ENCODE measurements at regions not wholly inside any gene's neighbourhood (a gene's known extent, or its start where the extent isn't known, plus 50 kb on each side); places are given as distances from the start of the nearest gene placed in this dataset.

DNA sequence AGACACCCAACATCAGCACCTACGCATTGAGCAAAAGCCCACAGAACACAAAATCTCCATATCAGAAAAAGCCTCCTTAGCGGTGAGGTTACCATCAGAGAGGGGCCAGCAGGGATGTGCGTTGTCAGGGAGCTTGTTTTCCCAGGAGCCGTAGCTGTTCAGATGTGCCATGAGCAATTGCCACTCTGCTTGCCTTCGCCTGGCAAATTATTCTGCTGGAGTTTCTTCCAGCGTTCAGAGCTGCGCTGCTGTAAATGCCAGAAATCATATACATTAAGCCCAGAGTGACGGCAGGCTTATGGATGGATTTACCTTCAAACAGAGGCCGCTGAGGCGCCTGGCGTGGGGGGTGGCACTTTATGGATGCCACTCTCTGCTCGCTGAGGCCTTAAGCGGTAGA, 632.3 kb downstream of the BCOR start:
- Histone ChIP-seq H3K27ac (no peak overlapping the region), H3K27me3 (peaks cover 0 to 27% (median 0%) of the 10 kb centered on the region in 7 donors), H3K9me3 (no peaks in the 10 kb centered on the region), H3K4me1 (no peaks in the 10 kb centered on the region), H3K36me3 (no peaks in the 10 kb centered on the region), H3K4me3 (no peak overlapping the region)
- ATAC-seq (no peak), DNase-seq (no peak)
- WGBS, 2 donors, result 96% methylated on average over 13 of the region's 13 CpGs
- intact Hi-C loops (cut with DNase I), result no loop called here
- TF ChIP-seq, protein P1, sequence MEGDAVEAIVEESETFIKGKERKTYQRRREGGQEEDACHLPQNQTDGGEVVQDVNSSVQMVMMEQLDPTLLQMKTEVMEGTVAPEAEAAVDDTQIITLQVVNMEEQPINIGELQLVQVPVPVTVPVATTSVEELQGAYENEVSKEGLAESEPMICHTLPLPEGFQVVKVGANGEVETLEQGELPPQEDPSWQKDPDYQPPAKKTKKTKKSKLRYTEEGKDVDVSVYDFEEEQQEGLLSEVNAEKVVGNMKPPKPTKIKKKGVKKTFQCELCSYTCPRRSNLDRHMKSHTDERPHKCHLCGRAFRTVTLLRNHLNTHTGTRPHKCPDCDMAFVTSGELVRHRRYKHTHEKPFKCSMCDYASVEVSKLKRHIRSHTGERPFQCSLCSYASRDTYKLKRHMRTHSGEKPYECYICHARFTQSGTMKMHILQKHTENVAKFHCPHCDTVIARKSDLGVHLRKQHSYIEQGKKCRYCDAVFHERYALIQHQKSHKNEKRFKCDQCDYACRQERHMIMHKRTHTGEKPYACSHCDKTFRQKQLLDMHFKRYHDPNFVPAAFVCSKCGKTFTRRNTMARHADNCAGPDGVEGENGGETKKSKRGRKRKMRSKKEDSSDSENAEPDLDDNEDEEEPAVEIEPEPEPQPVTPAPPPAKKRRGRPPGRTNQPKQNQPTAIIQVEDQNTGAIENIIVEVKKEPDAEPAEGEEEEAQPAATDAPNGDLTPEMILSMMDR (IDR thresholded peaks at IDR 0.05), result no peak

DNA sequence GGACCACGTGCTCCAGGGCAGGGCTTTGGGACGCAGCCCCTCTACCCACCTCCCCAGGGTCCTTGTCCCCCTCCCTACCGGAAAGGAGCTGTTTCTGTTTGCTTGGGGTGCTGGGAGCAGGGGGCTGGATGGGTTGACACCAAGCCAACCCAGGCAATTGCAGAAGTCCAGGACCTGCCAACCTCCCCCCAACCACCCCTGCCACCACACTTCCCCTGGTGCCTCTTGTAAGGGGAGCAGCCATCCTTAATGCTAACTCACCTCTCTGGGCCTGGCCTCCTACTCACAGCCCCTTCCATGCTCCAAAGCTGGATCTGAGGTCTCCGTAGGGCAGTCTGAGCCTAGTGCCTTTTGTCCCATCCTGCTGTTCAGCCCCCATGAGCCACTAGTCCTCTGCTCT, 631.9 kb downstream of the BCOR start:
- no peak for DNase-seq
- Histone ChIP-seq H3K4me3 (no peak overlapping the region), H3K9me3 (no peaks in the 10 kb centered on the region), H3K27me3 (peaks cover 0 to 27% (median 0%) of the 10 kb centered on the region in 7 donors), H3K4me1 (peaks cover 0 to 4% (median 0%) of the 10 kb centered on the region in 9 donors), H3K27ac (no peak overlapping the region), H3K36me3 (no peaks in the 10 kb centered on the region)
- intact Hi-C loops (cut with DNase I), result no loop called here
- TF ChIP-seq, protein P1 (IDR thresholded peaks at IDR 0.05), result no peak
- WGBS, 2 donors, result 75 to 94% methylated on average over 4 of the region's 4 CpGs
- ATAC-seq, result no peak

DNA sequence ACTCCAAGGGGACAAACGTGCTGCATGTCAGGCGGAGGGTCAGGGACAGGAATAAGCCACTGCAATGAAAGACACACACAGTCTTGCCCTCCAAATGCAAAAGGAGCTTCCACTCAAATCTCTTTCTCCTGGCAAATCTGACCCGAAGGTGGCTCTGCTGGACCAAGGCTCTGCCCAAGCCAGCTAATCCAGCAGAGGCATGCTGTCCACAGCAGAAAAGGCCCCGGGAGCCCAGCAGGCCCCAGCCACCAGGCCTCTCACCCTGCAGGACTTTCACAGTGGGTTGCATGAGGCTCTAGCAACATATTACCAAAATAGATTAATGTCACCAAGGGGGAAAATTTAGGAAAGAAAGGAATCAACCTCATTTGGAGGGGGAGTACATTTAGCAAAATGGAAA, 628.6 kb downstream of the BCOR start:
- 73 to 76% methylated on average over 4 of the region's 4 CpGs for WGBS, 2 donors
- no peak for DNase-seq
- intact Hi-C loops (cut with DNase I), result no loop called here
- H3K36me3 ChIP-seq, result no peaks in the 10 kb centered on the region
- H3K4me3 ChIP-seq, result no peak overlapping the region
- no peak for ATAC-seq
- no peaks in the 10 kb centered on the region for H3K9me3 ChIP-seq
- peaks cover 0 to 9% (median 5%) of the 10 kb centered on the region in 9 donors for H3K4me1 ChIP-seq
- peaks cover 0 to 18% (median 0%) of the 10 kb centered on the region in 7 donors for H3K27me3 ChIP-seq
- TF ChIP-seq, protein P1 (IDR thresholded peaks at IDR 0.05), result no peak
- H3K27ac ChIP-seq, result no peak overlapping the region

DNA sequence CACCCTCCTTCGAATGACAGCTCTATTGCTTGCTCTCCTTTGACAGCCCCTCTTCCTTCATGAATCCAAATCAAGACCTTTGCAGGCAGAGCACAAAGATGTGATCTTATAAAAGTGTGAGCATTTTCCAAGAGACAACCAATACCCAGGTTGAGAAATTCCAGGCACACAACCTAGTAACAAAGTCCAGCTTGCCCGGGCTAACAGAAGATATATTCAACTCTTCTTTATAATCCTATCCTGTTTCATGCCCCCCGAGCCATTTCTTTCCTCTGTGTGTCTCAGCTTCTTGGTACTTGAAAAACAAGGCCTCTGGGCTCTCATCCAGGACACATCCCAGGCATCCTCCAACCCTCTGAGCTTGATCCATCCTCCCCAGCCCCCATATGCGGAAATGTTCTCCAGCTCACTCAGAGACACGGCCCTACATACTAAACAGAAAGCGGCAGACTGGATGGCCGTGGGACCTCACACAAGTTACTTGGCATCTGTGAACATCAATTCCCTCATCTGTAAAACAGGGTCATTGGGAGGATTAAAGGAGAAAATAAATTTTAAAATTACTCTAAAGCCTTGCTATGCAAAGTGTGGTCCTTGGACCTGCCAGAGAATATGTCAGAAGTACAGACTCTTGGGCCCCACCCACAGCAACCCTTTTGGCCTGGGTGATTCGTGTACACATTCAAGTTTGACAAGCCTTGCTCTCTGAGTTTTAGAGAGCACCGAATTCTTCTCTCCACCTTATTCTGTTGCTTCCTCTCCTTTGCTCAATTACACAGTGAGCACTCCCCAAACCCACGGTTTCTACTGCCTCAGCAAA, 627.0 kb downstream of the BCOR start:
- intact Hi-C loops (cut with DNase I), result loop anchor here in 1 of 10 donors (10.0 kb wide), 1 partner anchor 624 kb away; the partner anchor contains the start of gene BCOR
- peak overlapping the region in 4 of 10 donors; percentile 10 to 55 (median 38) for H3K27ac ChIP-seq
- no peaks in the 10 kb centered on the region for H3K9me3 ChIP-seq
- no peak overlapping the region for H3K4me3 ChIP-seq
- peaks cover 0 to 17% (median 5%) of the 10 kb centered on the region in 9 donors for H3K4me1 ChIP-seq
- TF ChIP-seq, protein P1 (IDR thresholded peaks at IDR 0.05), result no peak
- peaks cover 0 to 15% (median 0%) of the 10 kb centered on the region in 7 donors for H3K27me3 ChIP-seq
- 33 to 57% methylated on average over 10 of the region's 10 CpGs for WGBS, 2 donors
- H3K36me3 ChIP-seq, result no peaks in the 10 kb centered on the region
- peak in 1 of 2 donors; percentile 39 for DNase-seq
- peak in 6 of 8 donors; percentile 40 to 69 (median 64) for ATAC-seq

Measured in heart right ventricle (tissue), 16 donors.